ENCODE measurements at regions not wholly inside any gene's neighbourhood (a gene's known extent, or its start where the extent isn't known, plus 50 kb on each side); places are given as distances from the start of the nearest gene placed in this dataset.
A peak's percentile ranks its signal among the peaks of the same experiment; 100 is the strongest.

DNA sequence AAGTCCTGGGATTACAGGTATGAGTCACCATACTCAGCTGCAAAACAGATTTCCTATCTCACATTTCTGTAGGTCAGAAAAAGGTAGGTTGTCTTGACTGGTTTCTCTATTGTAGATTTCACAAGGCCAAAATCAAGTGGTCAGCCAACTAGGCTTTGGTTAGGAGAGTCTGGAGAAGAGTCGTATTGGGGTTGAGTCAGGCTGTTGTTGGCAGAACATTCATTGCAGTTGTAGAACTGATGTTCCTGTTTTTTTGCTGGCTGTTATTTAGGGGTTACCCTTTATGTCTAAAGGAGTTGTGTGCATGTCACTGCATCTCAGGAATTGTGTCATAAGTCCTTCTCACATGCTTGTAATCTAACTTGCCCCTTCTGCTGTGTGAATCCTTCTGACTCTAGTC lies 814.2 kb upstream of the GRAMD2B start:
- TF ChIP-seq, protein P1, sequence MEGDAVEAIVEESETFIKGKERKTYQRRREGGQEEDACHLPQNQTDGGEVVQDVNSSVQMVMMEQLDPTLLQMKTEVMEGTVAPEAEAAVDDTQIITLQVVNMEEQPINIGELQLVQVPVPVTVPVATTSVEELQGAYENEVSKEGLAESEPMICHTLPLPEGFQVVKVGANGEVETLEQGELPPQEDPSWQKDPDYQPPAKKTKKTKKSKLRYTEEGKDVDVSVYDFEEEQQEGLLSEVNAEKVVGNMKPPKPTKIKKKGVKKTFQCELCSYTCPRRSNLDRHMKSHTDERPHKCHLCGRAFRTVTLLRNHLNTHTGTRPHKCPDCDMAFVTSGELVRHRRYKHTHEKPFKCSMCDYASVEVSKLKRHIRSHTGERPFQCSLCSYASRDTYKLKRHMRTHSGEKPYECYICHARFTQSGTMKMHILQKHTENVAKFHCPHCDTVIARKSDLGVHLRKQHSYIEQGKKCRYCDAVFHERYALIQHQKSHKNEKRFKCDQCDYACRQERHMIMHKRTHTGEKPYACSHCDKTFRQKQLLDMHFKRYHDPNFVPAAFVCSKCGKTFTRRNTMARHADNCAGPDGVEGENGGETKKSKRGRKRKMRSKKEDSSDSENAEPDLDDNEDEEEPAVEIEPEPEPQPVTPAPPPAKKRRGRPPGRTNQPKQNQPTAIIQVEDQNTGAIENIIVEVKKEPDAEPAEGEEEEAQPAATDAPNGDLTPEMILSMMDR (IDR thresholded peaks at IDR 0.05; ENCODE audit: unreplicated experiment): no peak
- peaks cover 7% of the 10 kb centered on the region for H3K4me1 Mint-ChIP-seq (ENCODE audit: low read depth)

DNA sequence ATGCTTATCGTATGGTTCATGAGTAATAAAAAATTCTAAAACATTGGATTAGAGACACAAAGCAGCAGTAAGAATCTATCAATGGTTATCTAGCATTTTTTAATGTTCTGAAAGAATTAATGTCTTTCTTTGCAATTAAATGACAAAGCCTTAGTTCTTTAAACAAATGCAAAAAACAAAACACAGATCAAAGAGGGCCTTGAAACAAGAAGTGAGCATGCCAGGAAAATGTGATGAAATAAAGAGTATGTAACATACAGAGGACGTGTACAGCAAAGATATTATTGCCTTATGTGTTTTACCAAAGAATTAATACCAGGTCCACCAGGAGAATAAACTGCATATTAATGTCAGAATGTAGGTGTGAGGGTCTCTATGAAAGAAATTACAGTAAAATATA lies 812.3 kb upstream of the GRAMD2B start:
- Mint-ChIP-seq H3K4me1 (ENCODE audit: low read depth) (peaks cover 7% of the 10 kb centered on the region), H3K27ac (no peak overlapping the region), H3K9me3 (ENCODE audit: low read depth) (peaks cover 4% of the 10 kb centered on the region), H3K36me3 (ENCODE audit: insufficient read depth) (no peaks in the 10 kb centered on the region), H3K27me3 (no peaks in the 10 kb centered on the region), H3K4me3 (ENCODE audit: low read depth) (no peak overlapping the region)
- TF ChIP-seq, protein P1 (IDR thresholded peaks at IDR 0.05; ENCODE audit: unreplicated experiment): no peak
- DNase-seq (ENCODE audit: low spot score, unreplicated experiment): no peak

More for the DNA sequence above, 814.2 kb upstream of the GRAMD2B start:
- H3K27me3 Mint-ChIP-seq: no peaks in the 10 kb centered on the region
- H3K27ac Mint-ChIP-seq: no peak overlapping the region
- H3K9me3 Mint-ChIP-seq (ENCODE audit: low read depth): peaks cover 4% of the 10 kb centered on the region
- H3K4me3 Mint-ChIP-seq (ENCODE audit: low read depth): no peak overlapping the region
- H3K36me3 Mint-ChIP-seq (ENCODE audit: insufficient read depth): no peaks in the 10 kb centered on the region
- DNase-seq (ENCODE audit: low spot score, unreplicated experiment): no peak

DNA sequence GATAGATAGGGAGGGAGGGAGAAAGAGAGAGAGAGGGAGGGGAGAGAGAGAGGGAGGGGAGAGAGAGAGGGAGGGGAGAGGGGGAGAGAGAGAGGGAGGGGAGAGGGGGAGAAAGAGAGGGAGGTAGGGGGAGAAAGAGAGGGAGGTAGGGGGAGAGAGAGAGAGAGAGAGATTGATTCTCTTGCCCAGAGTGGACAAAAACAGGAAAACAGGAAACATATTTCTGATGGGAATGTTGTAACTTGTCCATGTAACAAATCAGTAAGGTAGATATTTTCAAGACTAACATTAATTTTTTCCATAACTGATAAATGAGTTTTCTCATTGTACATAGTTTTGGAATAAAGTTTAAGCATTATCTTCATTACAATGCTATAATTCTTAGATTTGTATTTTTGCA lies 811.7 kb upstream of the GRAMD2B start:
- TF ChIP-seq, protein P1 (IDR thresholded peaks at IDR 0.05; ENCODE audit: unreplicated experiment): no peak
- Mint-ChIP-seq H3K36me3 (ENCODE audit: insufficient read depth) (no peaks in the 10 kb centered on the region), H3K27ac (no peak overlapping the region), H3K27me3 (no peaks in the 10 kb centered on the region), H3K4me1 (ENCODE audit: low read depth) (peaks cover 7% of the 10 kb centered on the region), H3K9me3 (ENCODE audit: low read depth) (peaks cover 2% of the 10 kb centered on the region), H3K4me3 (ENCODE audit: low read depth) (no peak overlapping the region)
- DNase-seq (ENCODE audit: low spot score, unreplicated experiment): no peak

DNA sequence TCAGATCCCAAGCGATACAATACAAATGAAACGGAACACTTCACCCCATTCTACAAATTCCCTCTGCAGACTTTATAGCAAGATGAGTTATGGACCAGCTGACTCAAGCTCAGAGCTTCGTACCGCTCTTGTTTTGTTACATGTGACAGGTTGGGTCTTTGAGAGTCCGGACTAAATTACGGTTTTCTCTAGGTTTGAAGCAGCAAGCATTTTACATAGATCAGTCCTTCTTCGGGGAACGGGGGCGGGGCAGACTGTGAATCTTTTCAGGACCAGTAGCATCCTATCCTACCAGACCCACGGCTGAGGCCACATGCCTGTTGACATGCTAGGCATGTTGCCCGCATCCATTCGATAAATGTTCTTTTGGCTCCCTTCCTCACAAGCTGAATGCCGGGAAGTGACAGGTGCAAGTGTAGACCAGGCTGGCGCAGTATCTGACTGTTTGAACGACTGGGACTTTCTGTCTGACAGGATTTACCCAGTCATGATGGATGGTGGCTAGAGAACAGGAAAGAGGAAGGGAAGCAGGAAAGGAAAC lies 811.0 kb upstream of the GRAMD2B start:
- no peak overlapping the region for H3K4me3 Mint-ChIP-seq (ENCODE audit: low read depth)
- TF ChIP-seq, protein P1 (IDR thresholded peaks at IDR 0.05; ENCODE audit: unreplicated experiment): no peak
- no peaks in the 10 kb centered on the region for H3K36me3 Mint-ChIP-seq (ENCODE audit: insufficient read depth)
- DNase-seq (ENCODE audit: low spot score, unreplicated experiment): no peak
- peaks cover 7% of the 10 kb centered on the region for H3K4me1 Mint-ChIP-seq (ENCODE audit: low read depth)
- no peaks in the 10 kb centered on the region for H3K27me3 Mint-ChIP-seq
- peak overlapping the region; percentile 7 for H3K27ac Mint-ChIP-seq
- H3K9me3 Mint-ChIP-seq (ENCODE audit: low read depth): no peaks in the 10 kb centered on the region

DNA sequence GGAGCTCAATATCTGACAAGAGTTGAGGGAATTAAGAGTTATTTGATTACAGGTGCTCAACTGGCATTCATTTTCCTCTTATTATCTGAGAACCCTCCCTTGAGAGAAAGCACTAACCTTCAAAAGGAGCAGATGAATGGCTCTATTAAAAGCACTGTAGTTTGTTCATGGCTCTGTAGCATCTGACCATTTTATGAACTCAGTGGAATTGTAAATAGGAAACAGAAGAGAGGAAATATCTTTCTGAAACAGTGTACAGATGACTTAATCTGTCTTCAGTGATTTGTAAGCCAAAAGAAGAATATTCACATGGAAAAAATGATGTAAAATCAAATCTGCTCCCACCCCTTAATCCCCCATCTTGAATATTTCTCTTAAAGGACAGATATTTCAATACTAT lies 810.4 kb upstream of the GRAMD2B start:
- H3K4me3 Mint-ChIP-seq (ENCODE audit: low read depth): no peak overlapping the region
- H3K36me3 Mint-ChIP-seq (ENCODE audit: insufficient read depth): no peaks in the 10 kb centered on the region
- peaks cover 7% of the 10 kb centered on the region for H3K4me1 Mint-ChIP-seq (ENCODE audit: low read depth)
- no peak for DNase-seq (ENCODE audit: low spot score, unreplicated experiment)
- no peak overlapping the region for H3K27ac Mint-ChIP-seq
- no peaks in the 10 kb centered on the region for H3K9me3 Mint-ChIP-seq (ENCODE audit: low read depth)
- TF ChIP-seq, protein P1 (IDR thresholded peaks at IDR 0.05; ENCODE audit: unreplicated experiment): no peak
- no peaks in the 10 kb centered on the region for H3K27me3 Mint-ChIP-seq
